A549 (cell line): ENCODE measurements at regions not wholly inside any gene's neighbourhood (a gene's known extent, or its start where the extent isn't known, plus 50 kb on each side); places are given as distances from the start of the nearest gene placed in this dataset.
"Not testable (repeated sequence)": the region's sequence is repeated elsewhere in the genome, so short reads cannot be mapped to it uniquely, and the experiment has no call there.

Source experiments
- BHLHE40 ChIP-seq: IDR thresholded peaks from 2 replicates; pipeline ENCODE4 v1.6.1; 2012; ENCODE audit warnings: low read depth, low read length, inconsistent platforms
- EHF ChIP-seq: fragments of 250-450 bp; sonication (Bioruptor Pico); IDR thresholded peaks from 2 replicates; pipeline ENCODE4 v1.5.0; 2020; ENCODE audit warnings: mild to moderate bottlenecking
- EHMT2 ChIP-seq: fragments of 200-600 bp; sonication (generic); IDR thresholded peaks from 2 replicates; pipeline ENCODE4 v1.6.1; 2016; ENCODE audit warnings: antibody characterized with exemption, low read depth, mild to moderate bottlenecking, moderate library complexity
- EP300 ChIP-seq, 2 experiments: fragments of >200 bp; sonication (Bioruptor Twin); formaldehyde crosslinking; IDR thresholded peaks; 2 replicates in 1 of 2; 3 replicates in 1 of 2; pipeline ENCODE4 v1.6.1; 2016 to 2017
- JUN ChIP-seq, 2 experiments: fragments of >200 bp; sonication (Bioruptor Twin); formaldehyde crosslinking; IDR thresholded peaks; 2 replicates in 1 of 2; 3 replicates in 1 of 2; pipeline ENCODE4 v1.6.1; 2016 to 2017
- MAZ ChIP-seq: fragments of 150-350 bp; IDR thresholded peaks from 2 replicates; pipeline ENCODE4 v1.6.1; 2014; ENCODE audit warnings: antibody characterized with exemption, low read depth, low read length, borderline replicate concordance
- POLR2A ChIP-seq: IDR thresholded peaks from 2 replicates; pipeline ENCODE4 v1.6.1; 2012; ENCODE audit warnings: mild to moderate bottlenecking, low read length
- RAD21 ChIP-seq, 2 experiments: fragments of >200 bp in 1 of 2; sonication (Bioruptor Twin) in 1 of 2; formaldehyde crosslinking in 1 of 2; IDR thresholded peaks in 1 of 2; conservative IDR thresholded peaks in 1 of 2; 2 replicates in 1 of 2; 3 replicates in 1 of 2; pipeline ENCODE4 v1.6.1; 2012 to 2018; ENCODE audit warnings: inconsistent platforms in 1 of 2
- RARB ChIP-seq: fragments of 250-450 bp; sonication (Bioruptor Pico); IDR thresholded peaks from 2 replicates; pipeline ENCODE4 v1.8.0; 2021; ENCODE audit warnings: mild to moderate bottlenecking, moderate library complexity
- REST ChIP-seq: fragments of 200-600 bp; sonication (generic); IDR thresholded peaks from 2 replicates; pipeline ENCODE4 v1.6.1; 2016; ENCODE audit warnings: antibody characterized with exemption, mild to moderate bottlenecking, moderate library complexity
- TF ChIP-seq, protein P1 (sequence below): fragments of 250-450 bp; sonication (Bioruptor Pico); IDR thresholded peaks from 2 replicates; pipeline ENCODE4 v1.5.0; 2021; ENCODE audit warnings: mild to moderate bottlenecking, moderate library complexity, borderline replicate concordance
- TF ChIP-seq, protein P2 (sequence below): fragments of >200 bp; sonication (Bioruptor Twin); formaldehyde crosslinking; IDR thresholded peaks from 3 replicates; pipeline ENCODE4 v1.5.1; 2016
- TF ChIP-seq, protein P3 (sequence below): fragments of 150-350 bp; IDR thresholded peaks from 2 replicates; pipeline ENCODE4 v1.6.1; 2014; ENCODE audit warnings: low read depth, mild to moderate bottlenecking, low read length

DNA sequence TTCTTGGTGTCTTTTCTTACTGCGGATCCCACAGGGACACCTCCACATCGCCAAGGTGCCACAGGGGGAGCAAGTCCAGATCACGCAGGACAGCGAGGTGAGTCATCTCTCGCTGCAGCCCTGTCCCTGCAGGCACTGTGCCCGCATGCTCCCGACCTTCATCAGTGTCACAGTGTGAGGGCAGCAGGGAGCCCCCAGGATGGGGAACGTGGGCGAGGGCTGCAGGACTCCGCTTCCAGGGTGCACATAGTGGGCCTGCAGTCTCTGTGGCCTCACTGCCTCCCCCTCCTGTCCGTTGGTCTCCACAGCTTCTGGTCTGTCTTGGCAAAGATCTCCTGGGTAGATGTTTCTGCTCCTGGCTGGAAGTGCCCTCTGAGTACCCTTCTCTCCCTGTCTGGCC lies 78.0 kb downstream of the NPIPB11 start:
- not testable (repeated sequence) for TF ChIP-seq MAZ; POLR2A; EHMT2; RARB; JUN (IDR thresholded peaks at IDR 0.05); BHLHE40; EP300 (IDR thresholded peaks at IDR 0.05); REST; EHF (CRISPR knock-in tag)
- TF ChIP-seq, protein P1, sequence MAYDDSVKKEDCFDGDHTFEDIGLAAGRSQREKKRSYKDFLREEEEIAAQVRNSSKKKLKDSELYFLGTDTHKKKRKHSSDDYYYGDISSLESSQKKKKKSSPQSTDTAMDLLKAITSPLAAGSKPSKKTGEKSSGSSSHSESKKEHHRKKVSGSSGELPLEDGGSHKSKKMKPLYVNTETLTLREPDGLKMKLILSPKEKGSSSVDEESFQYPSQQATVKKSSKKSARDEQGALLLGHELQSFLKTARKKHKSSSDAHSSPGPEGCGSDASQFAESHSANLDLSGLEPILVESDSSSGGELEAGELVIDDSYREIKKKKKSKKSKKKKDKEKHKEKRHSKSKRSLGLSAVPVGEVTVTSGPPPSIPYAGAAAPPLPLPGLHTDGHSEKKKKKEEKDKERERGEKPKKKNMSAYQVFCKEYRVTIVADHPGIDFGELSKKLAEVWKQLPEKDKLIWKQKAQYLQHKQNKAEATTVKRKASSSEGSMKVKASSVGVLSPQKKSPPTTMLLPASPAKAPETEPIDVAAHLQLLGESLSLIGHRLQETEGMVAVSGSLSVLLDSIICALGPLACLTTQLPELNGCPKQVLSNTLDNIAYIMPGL (CRISPR knock-in tag): not testable (repeated sequence)
- TF ChIP-seq, protein P2, sequence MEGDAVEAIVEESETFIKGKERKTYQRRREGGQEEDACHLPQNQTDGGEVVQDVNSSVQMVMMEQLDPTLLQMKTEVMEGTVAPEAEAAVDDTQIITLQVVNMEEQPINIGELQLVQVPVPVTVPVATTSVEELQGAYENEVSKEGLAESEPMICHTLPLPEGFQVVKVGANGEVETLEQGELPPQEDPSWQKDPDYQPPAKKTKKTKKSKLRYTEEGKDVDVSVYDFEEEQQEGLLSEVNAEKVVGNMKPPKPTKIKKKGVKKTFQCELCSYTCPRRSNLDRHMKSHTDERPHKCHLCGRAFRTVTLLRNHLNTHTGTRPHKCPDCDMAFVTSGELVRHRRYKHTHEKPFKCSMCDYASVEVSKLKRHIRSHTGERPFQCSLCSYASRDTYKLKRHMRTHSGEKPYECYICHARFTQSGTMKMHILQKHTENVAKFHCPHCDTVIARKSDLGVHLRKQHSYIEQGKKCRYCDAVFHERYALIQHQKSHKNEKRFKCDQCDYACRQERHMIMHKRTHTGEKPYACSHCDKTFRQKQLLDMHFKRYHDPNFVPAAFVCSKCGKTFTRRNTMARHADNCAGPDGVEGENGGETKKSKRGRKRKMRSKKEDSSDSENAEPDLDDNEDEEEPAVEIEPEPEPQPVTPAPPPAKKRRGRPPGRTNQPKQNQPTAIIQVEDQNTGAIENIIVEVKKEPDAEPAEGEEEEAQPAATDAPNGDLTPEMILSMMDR: peak; percentile 12; the same call in 1 of the 3 replicates
- TF ChIP-seq RAD21 (conservative IDR thresholded peaks at IDR 0.05 in 1 of 2, IDR thresholded peaks at IDR 0.05 in 1 of 2): peak; percentile 25 to 39; a peak in 3 of 5 replicates
- TF ChIP-seq, protein P3, sequence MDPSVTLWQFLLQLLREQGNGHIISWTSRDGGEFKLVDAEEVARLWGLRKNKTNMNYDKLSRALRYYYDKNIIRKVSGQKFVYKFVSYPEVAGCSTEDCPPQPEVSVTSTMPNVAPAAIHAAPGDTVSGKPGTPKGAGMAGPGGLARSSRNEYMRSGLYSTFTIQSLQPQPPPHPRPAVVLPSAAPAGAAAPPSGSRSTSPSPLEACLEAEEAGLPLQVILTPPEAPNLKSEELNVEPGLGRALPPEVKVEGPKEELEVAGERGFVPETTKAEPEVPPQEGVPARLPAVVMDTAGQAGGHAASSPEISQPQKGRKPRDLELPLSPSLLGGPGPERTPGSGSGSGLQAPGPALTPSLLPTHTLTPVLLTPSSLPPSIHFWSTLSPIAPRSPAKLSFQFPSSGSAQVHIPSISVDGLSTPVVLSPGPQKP: not testable (repeated sequence)
